ENCODE measurements at regions not wholly inside any gene's neighbourhood (a gene's known extent, or its start where the extent isn't known, plus 50 kb on each side); places are given as distances from the start of the nearest gene placed in this dataset.
"Not testable (repeated sequence)": the region's sequence is repeated elsewhere in the genome, so short reads cannot be mapped to it uniquely, and the experiment has no call there.

- not testable (repeated sequence) for TF ChIP-seq EZH2 (IDR thresholded peaks at IDR 0.05; ENCODE audit: insufficient read depth, poor library complexity, severe bottlenecking); EZH2phosphoT487 (IDR thresholded peaks at IDR 0.05; ENCODE audit: insufficient read depth, low read depth)
These were observed 710.3 kb upstream of the INTU start for GRCh38 chr4:126922328-126922938.

Data from GM23248 (cell line).